Keratinocyte (primary cell): ENCODE measurements at regions not wholly inside any gene's neighbourhood (a gene's known extent, or its start where the extent isn't known, plus 50 kb on each side); places are given as distances from the start of the nearest gene placed in this dataset.

Experiments used
- DNase-seq: peaks from one replicate; pipeline ENCODE4 v3.0.0-alpha.2; 2011; ENCODE audit warnings: low read depth, missing footprints, low spot score
- FAIRE-seq: peaks from 2 replicates; lab custom pipeline; 2011; peaks lifted over from hg19 to GRCh38; lab: Jason Lieb, UNC
- H2AFZ ChIP-seq: 2 replicates; pipeline ENCODE4 v1.6.0; 2012; ENCODE audit warnings: low read length, control low read depth, inconsistent platforms; ENCODE audit not compliant: control insufficient read depth
- H3K27ac ChIP-seq: 2 replicates; pipeline ENCODE4 v1.5.1; 2011; ENCODE audit warnings: low read length; ENCODE audit not compliant: control insufficient read depth, insufficient read depth
- H3K27me3 ChIP-seq: 3 replicates; pipeline ENCODE4 v1.6.0; 2011; ENCODE audit warnings: low read length; ENCODE audit not compliant: control insufficient read depth, insufficient read depth; ENCODE audit errors: extremely low read depth
- H3K36me3 ChIP-seq, 2 experiments: 2 replicates in 1 of 2; 3 replicates in 1 of 2; pipeline ENCODE4 v1.5.1; 2011; ENCODE audit warnings: low read length in 2 of 2, mild to moderate bottlenecking in 1 of 2; ENCODE audit not compliant: control insufficient read depth in 2 of 2, insufficient read depth in 2 of 2; ENCODE audit errors: extremely low read depth in 1 of 2
- H3K4me1 ChIP-seq: 3 replicates; pipeline ENCODE4 v1.5.1; 2011; ENCODE audit warnings: low read length; ENCODE audit not compliant: control insufficient read depth, insufficient read depth; ENCODE audit errors: extremely low read depth
- H3K4me2 ChIP-seq: 3 replicates; pipeline ENCODE4 v1.6.0; 2011; ENCODE audit warnings: low read depth, low read length; ENCODE audit not compliant: control insufficient read depth, insufficient read depth; ENCODE audit errors: extremely low read depth
- H3K4me3 ChIP-seq, 3 experiments: fragments of 200-600 bp in 1 of 3; sonication (generic) in 1 of 3; 2 replicates in 2 of 3; 3 replicates in 1 of 3; pipeline ENCODE4 v1.5.1; 2011 to 2016; ENCODE audit warnings: low read length in 3 of 3, mild to moderate bottlenecking in 3 of 3, control low read depth in 2 of 3, inconsistent platforms in 1 of 3, low read depth in 1 of 3, mixed read lengths in 1 of 3, mixed run types in 1 of 3, moderate library complexity in 1 of 3; ENCODE audit not compliant: control insufficient read depth in 2 of 3, insufficient read depth in 2 of 3; ENCODE audit errors: extremely low read depth in 1 of 3
- H3K79me2 ChIP-seq: 2 replicates; pipeline ENCODE4 v1.6.0; 2012; ENCODE audit warnings: low read length; ENCODE audit not compliant: control insufficient read depth, insufficient read depth
- H3K9ac ChIP-seq: 3 replicates; pipeline ENCODE4 v1.6.0; 2011; ENCODE audit warnings: low read length; ENCODE audit not compliant: control insufficient read depth, insufficient read depth; ENCODE audit errors: extremely low read depth
- H3K9me1 ChIP-seq: 3 replicates; pipeline ENCODE4 v1.6.0; 2011; ENCODE audit warnings: low read length; ENCODE audit not compliant: control insufficient read depth, insufficient read depth; ENCODE audit errors: extremely low read depth
- H3K9me3 ChIP-seq: 2 replicates; pipeline ENCODE4 v1.5.1; 2012; ENCODE audit warnings: low read depth, low read length; ENCODE audit not compliant: control insufficient read depth
- H4K20me1 ChIP-seq: 3 replicates; pipeline ENCODE4 v1.6.0; 2011; ENCODE audit warnings: low read length; ENCODE audit not compliant: control insufficient read depth, insufficient read depth; ENCODE audit errors: extremely low read depth
- EZH2 ChIP-seq: IDR thresholded peaks from one replicate; pipeline ENCODE4 v1.6.1; 2012; ENCODE audit warnings: inconsistent platforms, mild to moderate bottlenecking, low read length, moderate library complexity
- dilution Hi-C: fragments of 300-500 bp; cut with MboI; formaldehyde crosslinking; loops from one replicate; pipeline ENCODE4 v1.7.0; 2020; ENCODE audit warnings: low sequenced_read_pairs; ENCODE audit not compliant: extremely low pct_ligation_motif_present
- TF ChIP-seq, protein P1 (sequence below), 3 experiments: IDR thresholded peaks in 1 of 3; conservative IDR thresholded peaks in 1 of 3; optimal IDR thresholded peaks in 1 of 3; 2 replicates in 2 of 3; 3 replicates in 1 of 3; pipeline versions ENCODE3 to v1.5.1; 2011; ENCODE audit warnings: low read length in 3 of 3, mild to moderate bottlenecking in 3 of 3, moderate library complexity in 2 of 3, control low read depth in 1 of 3, inconsistent platforms in 1 of 3; ENCODE audit not compliant: insufficient read depth in 2 of 3; ENCODE audit errors: extremely low read depth in 1 of 3

DNA sequence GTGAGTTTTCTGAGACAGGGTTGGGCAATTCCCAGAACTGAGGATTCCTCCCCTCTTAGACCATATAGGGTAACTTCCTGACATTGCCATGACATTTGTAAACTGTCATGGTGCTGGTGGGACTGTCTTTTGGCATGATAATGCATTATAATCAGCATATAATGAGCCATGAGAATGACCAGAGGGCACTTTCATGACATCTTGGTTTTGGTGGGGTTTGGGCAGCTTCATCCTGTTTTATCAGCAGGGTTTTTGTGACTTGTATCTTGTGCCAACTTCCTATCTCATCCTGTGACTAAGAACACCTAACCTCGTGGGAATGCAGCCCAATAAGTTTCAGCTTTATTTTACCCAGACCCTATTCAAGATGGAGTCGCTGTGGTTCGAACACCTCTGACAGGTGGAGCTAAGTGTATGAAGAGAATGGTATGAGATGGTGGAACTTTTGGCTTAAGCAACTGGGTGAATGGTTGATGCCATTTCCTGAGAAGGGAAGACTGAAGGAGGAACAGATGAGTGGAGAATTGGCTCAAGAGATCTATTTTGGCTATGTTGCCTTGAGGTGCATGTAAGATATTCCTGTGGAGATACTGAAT lies 217.3 kb downstream of the RAB11FIP4 start:
- Histone ChIP-seq H3K4me3 (no peak overlapping the region), H3K4me1 (peaks cover 7% of the 10 kb centered on the region), H3K36me3 (no peaks in the 10 kb centered on the region), H3K9me1 (no peaks in the 10 kb centered on the region), H3K79me2 (no peaks in the 10 kb centered on the region), H3K9me3 (no peaks in the 10 kb centered on the region), H3K27ac (no peak overlapping the region), H3K9ac (no peak overlapping the region), H4K20me1 (no peaks in the 10 kb centered on the region), H3K27me3 (no peaks in the 10 kb centered on the region), H3K4me2 (no peak overlapping the region), H2AFZ (no peak overlapping the region)
- DNase-seq, result no peak
- dilution Hi-C loops, result no loop called here
- FAIRE-seq, result peak; percentile 5
- TF ChIP-seq, protein P1, sequence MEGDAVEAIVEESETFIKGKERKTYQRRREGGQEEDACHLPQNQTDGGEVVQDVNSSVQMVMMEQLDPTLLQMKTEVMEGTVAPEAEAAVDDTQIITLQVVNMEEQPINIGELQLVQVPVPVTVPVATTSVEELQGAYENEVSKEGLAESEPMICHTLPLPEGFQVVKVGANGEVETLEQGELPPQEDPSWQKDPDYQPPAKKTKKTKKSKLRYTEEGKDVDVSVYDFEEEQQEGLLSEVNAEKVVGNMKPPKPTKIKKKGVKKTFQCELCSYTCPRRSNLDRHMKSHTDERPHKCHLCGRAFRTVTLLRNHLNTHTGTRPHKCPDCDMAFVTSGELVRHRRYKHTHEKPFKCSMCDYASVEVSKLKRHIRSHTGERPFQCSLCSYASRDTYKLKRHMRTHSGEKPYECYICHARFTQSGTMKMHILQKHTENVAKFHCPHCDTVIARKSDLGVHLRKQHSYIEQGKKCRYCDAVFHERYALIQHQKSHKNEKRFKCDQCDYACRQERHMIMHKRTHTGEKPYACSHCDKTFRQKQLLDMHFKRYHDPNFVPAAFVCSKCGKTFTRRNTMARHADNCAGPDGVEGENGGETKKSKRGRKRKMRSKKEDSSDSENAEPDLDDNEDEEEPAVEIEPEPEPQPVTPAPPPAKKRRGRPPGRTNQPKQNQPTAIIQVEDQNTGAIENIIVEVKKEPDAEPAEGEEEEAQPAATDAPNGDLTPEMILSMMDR (optimal IDR thresholded peaks at IDR 0.05 in 1 of 3, IDR thresholded peaks at IDR 0.05 in 1 of 3, conservative IDR thresholded peaks at IDR 0.05 in 1 of 3; ENCODE audit: extremely low read depth in 1 of 3, insufficient read depth in 2 of 3, low read length in 3 of 3), result no peak
- no peak for TF ChIP-seq EZH2

DNA sequence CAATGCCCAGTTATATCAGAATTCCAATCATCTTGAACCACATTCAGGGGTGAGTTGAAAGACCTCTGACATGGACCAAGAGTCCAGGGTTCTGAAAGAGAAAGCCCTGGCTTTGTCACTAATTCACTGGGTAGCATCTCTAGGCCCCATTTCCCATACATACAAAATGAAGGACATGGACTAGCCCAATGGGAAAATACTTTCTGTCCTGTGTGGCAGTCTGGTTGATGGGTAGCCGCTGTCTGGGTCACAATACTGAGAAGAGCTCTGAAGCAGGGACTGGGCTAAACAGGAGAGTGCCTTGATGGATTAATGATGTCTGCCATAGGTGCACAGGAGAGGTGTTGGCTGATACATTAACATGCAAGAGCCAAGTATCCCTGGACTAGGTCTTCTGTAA lies 214.3 kb downstream of the RAB11FIP4 start:
- no peaks in the 10 kb centered on the region for H3K27me3 ChIP-seq
- TF ChIP-seq EZH2, result no peak
- TF ChIP-seq, protein P1 (optimal IDR thresholded peaks at IDR 0.05 in 1 of 3, IDR thresholded peaks at IDR 0.05 in 1 of 3, conservative IDR thresholded peaks at IDR 0.05 in 1 of 3; ENCODE audit: extremely low read depth in 1 of 3, insufficient read depth in 2 of 3, low read length in 3 of 3), result no peak
- H3K9me3 ChIP-seq, result no peaks in the 10 kb centered on the region
- DNase-seq, result no peak
- no peaks in the 10 kb centered on the region for H3K36me3 ChIP-seq
- H3K4me3 ChIP-seq, result no peak overlapping the region
- FAIRE-seq, result no peak
- no peaks in the 10 kb centered on the region for H3K9me1 ChIP-seq
- no peaks in the 10 kb centered on the region for H3K79me2 ChIP-seq
- no peak overlapping the region for H3K9ac ChIP-seq
- H3K27ac ChIP-seq, result no peak overlapping the region
- no peak overlapping the region for H3K4me2 ChIP-seq
- dilution Hi-C loops, result no loop called here
- H3K4me1 ChIP-seq, result peaks cover 5% of the 10 kb centered on the region
- no peaks in the 10 kb centered on the region for H4K20me1 ChIP-seq
- no peak overlapping the region for H2AFZ ChIP-seq
